SH-SY5Y (cell line): ENCODE measurements at regions not wholly inside any gene's neighbourhood (a gene's known extent, or its start where the extent isn't known, plus 50 kb on each side); places are given as distances from the start of the nearest gene placed in this dataset.

Source experiments
- GATA2 ChIP-seq: IDR thresholded peaks from 2 replicates; pipeline ENCODE4 v1.6.1; 2011; ENCODE audit warnings: mild to moderate bottlenecking, low read depth, low read length
- GATA3 ChIP-seq: IDR thresholded peaks from 2 replicates; pipeline ENCODE4 v1.6.1; 2011; ENCODE audit warnings: low read depth, mild to moderate bottlenecking, low read length, moderate library complexity

GRCh38 chr18:64809801-64810200 lies 660.9 kb upstream of the LINC00305 start:
- no peak for TF ChIP-seq GATA3
- no peak for TF ChIP-seq GATA2

- TF ChIP-seq GATA2 (no peak), GATA3 (no peak)
Observed at GRCh38 chr18:64807560-64807959, 658.7 kb upstream of the LINC00305 start.

- no peak for TF ChIP-seq GATA3
- TF ChIP-seq GATA2: no peak
Observed at GRCh38 chr18:64806691-64807090, 657.8 kb upstream of the LINC00305 start.

- TF ChIP-seq GATA2: no peak
- TF ChIP-seq GATA3: no peak
Observed at GRCh38 chr18:64806232-64806631, 657.3 kb upstream of the LINC00305 start.

- TF ChIP-seq GATA3: no peak
- no peak for TF ChIP-seq GATA2
Observed at GRCh38 chr18:64803471-64803870, 654.6 kb upstream of the LINC00305 start.

GRCh38 chr18:64800151-64800550 lies 651.3 kb upstream of the LINC00305 start:
- TF ChIP-seq GATA3 (no peak), GATA2 (no peak)

- no peak for TF ChIP-seq GATA2
- TF ChIP-seq GATA3: no peak
Observed at GRCh38 chr18:64799376-64799775, 650.5 kb upstream of the LINC00305 start.

GRCh38 chr18:64791236-64791635 lies 642.3 kb upstream of the LINC00305 start:
- no peak for TF ChIP-seq GATA2
- TF ChIP-seq GATA3: no peak

- TF ChIP-seq GATA2: no peak
- no peak for TF ChIP-seq GATA3
Observed at GRCh38 chr18:64785686-64786085, 636.8 kb upstream of the LINC00305 start.

- TF ChIP-seq GATA3: no peak
- no peak for TF ChIP-seq GATA2
Observed at GRCh38 chr18:64777556-64777955, 628.7 kb upstream of the LINC00305 start.

- no peak for TF ChIP-seq GATA2
- no peak for TF ChIP-seq GATA3
Observed at GRCh38 chr18:64765908-64766307, 617.0 kb upstream of the LINC00305 start.

GRCh38 chr18:64752707-64753106 lies 603.8 kb upstream of the LINC00305 start:
- TF ChIP-seq GATA2: no peak
- no peak for TF ChIP-seq GATA3

GRCh38 chr18:64749884-64750283 lies 601.0 kb upstream of the LINC00305 start:
- TF ChIP-seq GATA3 (no peak), GATA2 (no peak)

GRCh38 chr18:64747803-64748202 lies 598.9 kb upstream of the LINC00305 start:
- TF ChIP-seq GATA2: peak; percentile 44; the same call in 1 of the 2 replicates
- TF ChIP-seq GATA3: peak; percentile 69

GRCh38 chr18:64742898-64743297 lies 594.0 kb upstream of the LINC00305 start:
- no peak for TF ChIP-seq GATA2
- TF ChIP-seq GATA3: no peak

- no peak for TF ChIP-seq GATA2
- no peak for TF ChIP-seq GATA3
Observed at GRCh38 chr18:64734063-64734462, 585.2 kb upstream of the LINC00305 start.
